ENCODE measurements at regions not wholly inside any gene's neighbourhood (a gene's known extent, or its start where the extent isn't known, plus 50 kb on each side); places are given as distances from the start of the nearest gene placed in this dataset.

DNA sequence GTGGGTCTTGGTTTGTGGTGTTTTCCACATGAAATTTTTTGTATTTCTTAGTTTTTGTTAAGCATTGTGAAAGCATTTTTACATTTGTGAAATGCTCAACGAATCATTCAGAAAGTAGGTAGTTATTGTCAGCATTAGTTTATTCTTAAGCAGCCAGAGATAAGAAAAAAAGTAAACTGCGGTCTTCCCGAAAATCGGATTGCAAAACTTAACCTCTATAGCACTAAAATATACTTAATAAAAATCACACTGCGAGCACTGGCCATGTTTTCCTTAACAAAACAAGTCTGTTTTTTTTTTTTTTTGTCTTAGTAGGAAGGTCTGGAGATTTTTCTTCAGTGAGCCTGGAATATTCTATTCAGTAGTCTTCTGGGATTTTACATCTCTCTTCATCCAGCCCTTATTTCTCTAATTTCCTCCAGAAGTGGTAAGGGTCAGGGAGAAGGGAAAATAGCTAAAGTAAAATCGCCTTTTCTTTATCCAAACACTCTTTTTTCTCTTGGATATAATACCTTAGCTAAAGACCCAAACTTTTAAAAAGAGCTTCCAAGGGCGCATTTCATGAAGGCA lies 289.9 kb downstream of the DMAC1 start:
- TF ChIP-seq FEZF1 (tag by site-specific recombination; IDR thresholded peaks at IDR 0.05), result no peak
- TF ChIP-seq ZNF791 (tag by site-specific recombination; IDR thresholded peaks at IDR 0.05), result no peak
- TF ChIP-seq ZNF398 (tag by site-specific recombination; IDR thresholded peaks at IDR 0.05), result no peak
- no peak for TF ChIP-seq ZNF114 (tag by site-specific recombination; IDR thresholded peaks at IDR 0.05)
- no peak for TF ChIP-seq ZNF121 (tag by site-specific recombination; IDR thresholded peaks at IDR 0.05)
- no peak for TF ChIP-seq ZNF174 (tag by site-specific recombination; IDR thresholded peaks at IDR 0.05)
- CTCF ChIA-PET, result interaction anchor here (0.6 kb wide), 1 partner anchor 363 kb away, joined by 4 read pairs; no protein-coding TSS in a partner anchor
- H3K27ac ChIP-seq (ENCODE audit: extremely low read depth, low read depth, low read length), result no peak overlapping the region
- no peak overlapping the region for H3K4me3 ChIP-seq (ENCODE audit: low read depth, low read length)
- POLR2A ChIA-PET, result no interaction called here
- H3K36me3 ChIP-seq (ENCODE audit: control insufficient read depth in 2 of 2, insufficient read depth in 1 of 2, low read length in 2 of 2), result no peaks in the 10 kb centered on the region
- H3K9me3 ChIP-seq (ENCODE audit: control insufficient read depth, insufficient read depth, low read depth, low read length), result no peaks in the 10 kb centered on the region
- H3K4me1 ChIP-seq (ENCODE audit: control insufficient read depth, insufficient read depth, low read length), result no peaks in the 10 kb centered on the region

- ChIA-PET CTCF (no interaction called here), POLR2A (no interaction called here)
- H3K27ac ChIP-seq (ENCODE audit: extremely low read depth, low read depth, low read length), result no peak overlapping the region
- H3K36me3 ChIP-seq (ENCODE audit: control insufficient read depth in 2 of 2, insufficient read depth in 1 of 2, low read length in 2 of 2), result no peaks in the 10 kb centered on the region
- H3K9me3 ChIP-seq (ENCODE audit: control insufficient read depth, insufficient read depth, low read depth, low read length), result no peaks in the 10 kb centered on the region
- no peaks in the 10 kb centered on the region for H3K4me1 ChIP-seq (ENCODE audit: control insufficient read depth, insufficient read depth, low read length)
- no peak overlapping the region for H3K4me3 ChIP-seq (ENCODE audit: low read depth, low read length)
- TF ChIP-seq ZEB2 (tag by site-specific recombination; IDR thresholded peaks at IDR 0.05) (no peak), SCRT2 (tag by site-specific recombination; IDR thresholded peaks at IDR 0.05) (no peak), FEZF1 (tag by site-specific recombination; IDR thresholded peaks at IDR 0.05) (no peak), ZNF837 (tag by site-specific recombination; IDR thresholded peaks at IDR 0.05) (no peak), ZBTB17 (tag by site-specific recombination; IDR thresholded peaks at IDR 0.05) (no peak), ZNF248 (tag by site-specific recombination; IDR thresholded peaks at IDR 0.05) (no peak), ZNF169 (tag by site-specific recombination; IDR thresholded peaks at IDR 0.05) (no peak), ZNF26 (tag by site-specific recombination; IDR thresholded peaks at IDR 0.05) (no peak), PRDM2 (tag by site-specific recombination; IDR thresholded peaks at IDR 0.05; ENCODE audit: borderline replicate concordance) (no peak), ZFP41 (tag by site-specific recombination; IDR thresholded peaks at IDR 0.05; ENCODE audit: borderline replicate concordance) (no peak), ZNF529 (tag by site-specific recombination; IDR thresholded peaks at IDR 0.05; ENCODE audit: insufficient replicate concordance) (no peak), ZBTB44 (tag by site-specific recombination; IDR thresholded peaks at IDR 0.05) (no peak), ZNF629 (tag by site-specific recombination; IDR thresholded peaks at IDR 0.05) (no peak), ZNF501 (tag by site-specific recombination; IDR thresholded peaks at IDR 0.05) (no peak)
- TF ChIP-seq, protein P1, sequence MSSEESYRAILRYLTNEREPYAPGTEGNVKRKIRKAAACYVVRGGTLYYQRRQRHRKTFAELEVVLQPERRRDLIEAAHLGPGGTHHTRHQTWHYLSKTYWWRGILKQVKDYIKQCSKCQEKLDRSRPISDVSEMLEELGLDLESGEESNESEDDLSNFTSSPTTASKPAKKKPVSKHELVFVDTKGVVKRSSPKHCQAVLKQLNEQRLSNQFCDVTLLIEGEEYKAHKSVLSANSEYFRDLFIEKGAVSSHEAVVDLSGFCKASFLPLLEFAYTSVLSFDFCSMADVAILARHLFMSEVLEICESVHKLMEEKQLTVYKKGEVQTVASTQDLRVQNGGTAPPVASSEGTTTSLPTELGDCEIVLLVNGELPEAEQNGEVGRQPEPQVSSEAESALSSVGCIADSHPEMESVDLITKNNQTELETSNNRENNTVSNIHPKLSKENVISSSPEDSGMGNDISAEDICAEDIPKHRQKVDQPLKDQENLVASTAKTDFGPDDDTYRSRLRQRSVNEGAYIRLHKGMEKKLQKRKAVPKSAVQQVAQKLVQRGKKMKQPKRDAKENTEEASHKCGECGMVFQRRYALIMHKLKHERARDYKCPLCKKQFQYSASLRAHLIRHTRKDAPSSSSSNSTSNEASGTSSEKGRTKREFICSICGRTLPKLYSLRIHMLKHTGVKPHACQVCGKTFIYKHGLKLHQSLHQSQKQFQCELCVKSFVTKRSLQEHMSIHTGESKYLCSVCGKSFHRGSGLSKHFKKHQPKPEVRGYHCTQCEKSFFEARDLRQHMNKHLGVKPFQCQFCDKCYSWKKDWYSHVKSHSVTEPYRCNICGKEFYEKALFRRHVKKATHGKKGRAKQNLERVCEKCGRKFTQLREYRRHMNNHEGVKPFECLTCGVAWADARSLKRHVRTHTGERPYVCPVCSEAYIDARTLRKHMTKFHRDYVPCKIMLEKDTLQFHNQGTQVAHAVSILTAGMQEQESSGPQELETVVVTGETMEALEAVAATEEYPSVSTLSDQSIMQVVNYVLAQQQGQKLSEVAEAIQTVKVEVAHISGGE (tag by site-specific recombination; conservative IDR thresholded peaks at IDR 0.05; ENCODE audit: low read depth), result no peak
Observed at GRCh38 chr9:7508516-7508915, 291.1 kb downstream of the DMAC1 start.

All from HEK293 (cell line).